ENCODE measurements at regions not wholly inside any gene's neighbourhood (a gene's known extent, or its start where the extent isn't known, plus 50 kb on each side); places are given as distances from the start of the nearest gene placed in this dataset.

- Histone ChIP-seq H3K27ac (no peak overlapping the region), H3K4me3 (no peak overlapping the region)
- no peak for DNase-seq (ENCODE audit: low spot score)
- TF ChIP-seq, protein P1, sequence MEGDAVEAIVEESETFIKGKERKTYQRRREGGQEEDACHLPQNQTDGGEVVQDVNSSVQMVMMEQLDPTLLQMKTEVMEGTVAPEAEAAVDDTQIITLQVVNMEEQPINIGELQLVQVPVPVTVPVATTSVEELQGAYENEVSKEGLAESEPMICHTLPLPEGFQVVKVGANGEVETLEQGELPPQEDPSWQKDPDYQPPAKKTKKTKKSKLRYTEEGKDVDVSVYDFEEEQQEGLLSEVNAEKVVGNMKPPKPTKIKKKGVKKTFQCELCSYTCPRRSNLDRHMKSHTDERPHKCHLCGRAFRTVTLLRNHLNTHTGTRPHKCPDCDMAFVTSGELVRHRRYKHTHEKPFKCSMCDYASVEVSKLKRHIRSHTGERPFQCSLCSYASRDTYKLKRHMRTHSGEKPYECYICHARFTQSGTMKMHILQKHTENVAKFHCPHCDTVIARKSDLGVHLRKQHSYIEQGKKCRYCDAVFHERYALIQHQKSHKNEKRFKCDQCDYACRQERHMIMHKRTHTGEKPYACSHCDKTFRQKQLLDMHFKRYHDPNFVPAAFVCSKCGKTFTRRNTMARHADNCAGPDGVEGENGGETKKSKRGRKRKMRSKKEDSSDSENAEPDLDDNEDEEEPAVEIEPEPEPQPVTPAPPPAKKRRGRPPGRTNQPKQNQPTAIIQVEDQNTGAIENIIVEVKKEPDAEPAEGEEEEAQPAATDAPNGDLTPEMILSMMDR (IDR thresholded peaks at IDR 0.05), result no peak
Measured at GRCh38 chr1:147046189-147046862, 108.2 kb downstream of the NBPF12 start.
